ENCODE measurements at regions not wholly inside any gene's neighbourhood (a gene's known extent, or its start where the extent isn't known, plus 50 kb on each side); places are given as distances from the start of the nearest gene placed in this dataset.

DNA sequence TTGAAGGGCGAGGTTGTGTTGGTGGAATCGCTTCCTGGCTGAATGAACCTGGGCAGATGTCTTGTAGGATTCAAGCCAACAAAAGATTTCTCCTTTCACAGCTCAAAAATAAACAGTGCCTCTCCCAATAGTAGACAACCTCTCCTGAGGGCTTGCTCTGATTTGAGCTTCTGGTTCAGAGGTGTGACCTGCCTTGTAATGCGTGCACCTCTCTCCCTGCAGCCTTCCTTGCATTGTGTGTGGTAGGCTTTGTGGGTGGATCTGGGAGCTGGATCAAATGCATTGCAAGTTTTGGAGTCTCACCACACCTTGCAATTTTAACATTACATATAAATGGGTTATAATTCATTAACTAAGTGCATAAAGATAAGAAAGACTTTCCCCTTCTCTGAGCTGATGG lies 96.9 kb upstream of the PTCH1 start (continued):
- TF ChIP-seq, protein P1, sequence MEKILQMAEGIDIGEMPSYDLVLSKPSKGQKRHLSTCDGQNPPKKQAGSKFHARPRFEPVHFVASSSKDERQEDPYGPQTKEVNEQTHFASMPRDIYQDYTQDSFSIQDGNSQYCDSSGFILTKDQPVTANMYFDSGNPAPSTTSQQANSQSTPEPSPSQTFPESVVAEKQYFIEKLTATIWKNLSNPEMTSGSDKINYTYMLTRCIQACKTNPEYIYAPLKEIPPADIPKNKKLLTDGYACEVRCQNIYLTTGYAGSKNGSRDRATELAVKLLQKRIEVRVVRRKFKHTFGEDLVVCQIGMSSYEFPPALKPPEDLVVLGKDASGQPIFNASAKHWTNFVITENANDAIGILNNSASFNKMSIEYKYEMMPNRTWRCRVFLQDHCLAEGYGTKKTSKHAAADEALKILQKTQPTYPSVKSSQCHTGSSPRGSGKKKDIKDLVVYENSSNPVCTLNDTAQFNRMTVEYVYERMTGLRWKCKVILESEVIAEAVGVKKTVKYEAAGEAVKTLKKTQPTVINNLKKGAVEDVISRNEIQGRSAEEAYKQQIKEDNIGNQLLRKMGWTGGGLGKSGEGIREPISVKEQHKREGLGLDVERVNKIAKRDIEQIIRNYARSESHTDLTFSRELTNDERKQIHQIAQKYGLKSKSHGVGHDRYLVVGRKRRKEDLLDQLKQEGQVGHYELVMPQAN (conservative IDR thresholded peaks at IDR 0.05), result no peak
- no peak for TF ChIP-seq MEF2A (IDR thresholded peaks at IDR 0.05; ENCODE audit: insufficient read depth, low read depth, low read length)

DNA sequence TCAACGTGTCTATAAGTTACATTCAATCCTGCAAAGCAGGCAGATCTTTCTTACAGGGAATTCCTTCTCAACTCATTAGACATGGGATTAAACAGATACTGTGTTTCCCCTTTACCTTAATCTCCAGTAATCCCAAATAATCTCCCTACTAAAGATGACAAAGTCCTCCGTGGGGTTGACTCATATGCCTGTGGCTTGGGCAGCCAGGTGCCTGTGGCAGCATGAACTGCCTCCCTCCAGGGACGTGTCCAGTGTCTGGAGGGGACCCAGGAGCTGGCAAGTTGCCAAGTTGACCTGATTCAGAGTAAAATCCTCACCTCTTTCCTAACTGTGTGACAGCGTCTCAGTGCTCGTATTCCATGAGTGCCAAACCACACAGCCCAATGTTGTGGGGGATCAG lies 94.6 kb upstream of the PTCH1 start:
- Histone ChIP-seq H3K36me3 (ENCODE audit: control insufficient read depth in 2 of 2, insufficient read depth in 2 of 2, low read length in 1 of 2) (no peaks in the 10 kb centered on the region), H3K4me2 (ENCODE audit: control insufficient read depth, insufficient read depth) (no peak overlapping the region), H3K9me3 (replicated peaks; ENCODE audit: control insufficient read depth, insufficient read depth, low read length) (no peaks in the 10 kb centered on the region; the same call in 2 of the 3 replicates), H3K27ac (ENCODE audit: control insufficient read depth, insufficient read depth) (no peak overlapping the region), H3K4me3 (no peak overlapping the region), H3K79me2 (ENCODE audit: control insufficient read depth, insufficient read depth, low read length) (no peaks in the 10 kb centered on the region), H3K9ac (ENCODE audit: control insufficient read depth, insufficient read depth, low read length) (no peak overlapping the region), H4K20me1 (ENCODE audit: control insufficient read depth, insufficient read depth) (no peaks in the 10 kb centered on the region), H2AFZ (ENCODE audit: control insufficient read depth, low read depth, low read length) (no peak overlapping the region), H3K27me3 (replicated peaks in 1 of 2; ENCODE audit: control insufficient read depth in 2 of 2, insufficient read depth in 2 of 2, low read length in 1 of 2) (no peaks in the 10 kb centered on the region; a peak in 1 of 4 replicates), H3K4me1 (ENCODE audit: control insufficient read depth, insufficient read depth, low read length) (no peaks in the 10 kb centered on the region)
- POLR2A ChIA-PET, result no interaction called here
- in situ Hi-C loops (cut with MboI) (no loop called here), intact Hi-C loops (cut with micrococcal nuclease; ENCODE audit: unreplicated experiment) (no loop called here)
- SMC1A ChIA-PET (ENCODE audit: uncharacterized antibody, unreplicated experiment), result no interaction called here
- no TSS peak for BruUV-seq (replicated peaks)
- RAD21 ChIA-PET (ENCODE audit: unreplicated experiment), result no interaction called here
- CTCF ChIA-PET, result no interaction called here
- no peak for DNase-seq (ENCODE audit: low read depth, low spot score)
- TF ChIP-seq MTA3 (IDR thresholded peaks at IDR 0.05; ENCODE audit: borderline replicate concordance, low read length) (no peak), IRF4 (IDR thresholded peaks at IDR 0.05; ENCODE audit: low read depth, low read length) (no peak), RB1 (IDR thresholded peaks at IDR 0.05; ENCODE audit: borderline replicate concordance) (no peak)
- TF ChIP-seq, protein P2, sequence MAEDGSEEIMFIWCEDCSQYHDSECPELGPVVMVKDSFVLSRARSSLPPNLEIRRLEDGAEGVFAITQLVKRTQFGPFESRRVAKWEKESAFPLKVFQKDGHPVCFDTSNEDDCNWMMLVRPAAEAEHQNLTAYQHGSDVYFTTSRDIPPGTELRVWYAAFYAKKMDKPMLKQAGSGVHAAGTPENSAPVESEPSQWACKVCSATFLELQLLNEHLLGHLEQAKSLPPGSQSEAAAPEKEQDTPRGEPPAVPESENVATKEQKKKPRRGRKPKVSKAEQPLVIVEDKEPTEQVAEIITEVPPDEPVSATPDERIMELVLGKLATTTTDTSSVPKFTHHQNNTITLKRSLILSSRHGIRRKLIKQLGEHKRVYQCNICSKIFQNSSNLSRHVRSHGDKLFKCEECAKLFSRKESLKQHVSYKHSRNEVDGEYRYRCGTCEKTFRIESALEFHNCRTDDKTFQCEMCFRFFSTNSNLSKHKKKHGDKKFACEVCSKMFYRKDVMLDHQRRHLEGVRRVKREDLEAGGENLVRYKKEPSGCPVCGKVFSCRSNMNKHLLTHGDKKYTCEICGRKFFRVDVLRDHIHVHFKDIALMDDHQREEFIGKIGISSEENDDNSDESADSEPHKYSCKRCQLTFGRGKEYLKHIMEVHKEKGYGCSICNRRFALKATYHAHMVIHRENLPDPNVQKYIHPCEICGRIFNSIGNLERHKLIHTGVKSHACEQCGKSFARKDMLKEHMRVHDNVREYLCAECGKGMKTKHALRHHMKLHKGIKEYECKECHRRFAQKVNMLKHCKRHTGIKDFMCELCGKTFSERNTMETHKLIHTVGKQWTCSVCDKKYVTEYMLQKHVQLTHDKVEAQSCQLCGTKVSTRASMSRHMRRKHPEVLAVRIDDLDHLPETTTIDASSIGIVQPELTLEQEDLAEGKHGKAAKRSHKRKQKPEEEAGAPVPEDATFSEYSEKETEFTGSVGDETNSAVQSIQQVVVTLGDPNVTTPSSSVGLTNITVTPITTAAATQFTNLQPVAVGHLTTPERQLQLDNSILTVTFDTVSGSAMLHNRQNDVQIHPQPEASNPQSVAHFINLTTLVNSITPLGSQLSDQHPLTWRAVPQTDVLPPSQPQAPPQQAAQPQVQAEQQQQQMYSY (CRISPR knock-in tag; IDR thresholded peaks at IDR 0.05), result no peak
- ATAC-seq, result no peak
- 36% methylated on average over 5 of the region's 5 CpGs for whole genome bisulfite sequencing (ENCODE audit: insufficient coverage, insufficient replicate concordance, low lambda C conversion rate, missing lambda C conversion rate)
- FAIRE-seq, result no peak
